Erythroblast (primary cell): ENCODE measurements at regions not wholly inside any gene's neighbourhood (a gene's known extent, or its start where the extent isn't known, plus 50 kb on each side); places are given as distances from the start of the nearest gene placed in this dataset.

Experiments
- DNase-seq, 2 experiments: peaks; one replicate each; lab custom pipeline; 2025; lab: John Stamatoyannopoulos, UW
- GATA1 ChIP-seq: IDR thresholded peaks from 2 replicates; pipeline ENCODE4 v1.6.1; 2011; ENCODE audit warnings: low read depth, mild to moderate bottlenecking, control low read depth, low read length, moderate library complexity
- POLR2A ChIP-seq: IDR thresholded peaks from 2 replicates; pipeline ENCODE4 v1.6.1; 2011; ENCODE audit warnings: mild to moderate bottlenecking, low read length

- DNase-seq: no peak
- TF ChIP-seq POLR2A (no peak), GATA1 (no peak)
These were observed 410.7 kb downstream of the CENPC start for GRCh38 chr4:67134616-67135015.

GRCh38 chr4:67133162-67133561 lies 412.1 kb downstream of the CENPC start:
- TF ChIP-seq POLR2A (no peak), GATA1 (no peak)
- DNase-seq: no peak

- TF ChIP-seq POLR2A (no peak), GATA1 (no peak)
- no peak for DNase-seq
These were observed 414.1 kb downstream of the CENPC start for GRCh38 chr4:67131224-67131623.

- DNase-seq: no peak
- TF ChIP-seq GATA1 (no peak), POLR2A (no peak)
These were observed 414.9 kb downstream of the CENPC start for GRCh38 chr4:67130411-67130810.

- no peak for TF ChIP-seq GATA1
- no peak for TF ChIP-seq POLR2A
- no peak for DNase-seq
These were observed 418.7 kb downstream of the CENPC start for GRCh38 chr4:67126570-67126969.

GRCh38 chr4:67125636-67126514 lies 419.4 kb downstream of the CENPC start:
- TF ChIP-seq GATA1 (no peak), POLR2A (no peak)
- no peak for DNase-seq

GRCh38 chr4:67124716-67125115 lies 420.6 kb downstream of the CENPC start:
- DNase-seq: no peak
- TF ChIP-seq POLR2A: no peak
- no peak for TF ChIP-seq GATA1

DNA sequence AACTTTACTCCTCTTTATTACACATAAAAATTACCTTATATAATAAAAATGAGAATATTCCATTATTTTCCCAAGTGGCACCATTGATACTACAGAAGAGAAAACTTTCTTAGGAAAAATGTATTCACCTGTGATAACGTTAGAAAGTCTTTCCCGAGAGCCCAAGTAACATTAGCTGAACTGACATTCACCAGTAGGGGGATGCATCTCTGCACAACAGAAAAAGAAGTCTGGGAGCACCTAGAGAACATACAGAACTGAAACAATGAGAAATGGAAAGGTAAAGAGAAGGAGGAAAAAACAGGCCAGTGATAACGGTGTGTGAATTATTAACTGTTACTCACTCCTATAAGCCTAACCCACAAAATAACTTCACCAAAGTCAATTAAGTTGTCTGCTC lies 423.3 kb downstream of the CENPC start:
- peak in 1 of 2 experiments; percentile 2 for DNase-seq
- no peak for TF ChIP-seq GATA1
- no peak for TF ChIP-seq POLR2A

- TF ChIP-seq POLR2A (no peak), GATA1 (no peak)
- DNase-seq: no peak
These were observed 424.9 kb downstream of the CENPC start for GRCh38 chr4:67120369-67120768.

- no peak for DNase-seq
- no peak for TF ChIP-seq GATA1
- TF ChIP-seq POLR2A: no peak
These were observed 436.0 kb downstream of the CENPC start for GRCh38 chr4:67109276-67109675.

GRCh38 chr4:67106861-67107460 lies 438.3 kb downstream of the CENPC start:
- no peak for DNase-seq
- TF ChIP-seq POLR2A (no peak), GATA1 (no peak)

DNA sequence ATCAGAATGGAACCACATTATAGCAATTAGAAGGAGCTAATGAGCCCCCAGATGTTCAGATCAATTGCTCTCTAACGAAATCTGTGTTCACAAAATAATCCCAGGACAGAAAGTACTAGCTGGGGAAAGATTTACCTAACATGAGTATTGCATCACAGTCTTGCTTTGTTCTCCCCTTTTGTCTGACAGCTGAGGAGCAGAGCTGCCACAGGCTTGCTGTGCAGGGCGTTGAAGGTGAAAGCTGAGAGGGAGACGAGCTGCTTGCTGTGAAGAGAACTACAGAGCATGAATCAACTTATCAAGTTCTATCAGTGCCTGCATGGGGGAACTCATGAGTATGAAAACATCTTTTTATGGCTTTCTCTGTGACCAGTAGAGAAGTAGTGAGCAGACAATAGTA lies 441.2 kb downstream of the CENPC start:
- DNase-seq: no peak
- no peak for TF ChIP-seq POLR2A
- no peak for TF ChIP-seq GATA1

DNA sequence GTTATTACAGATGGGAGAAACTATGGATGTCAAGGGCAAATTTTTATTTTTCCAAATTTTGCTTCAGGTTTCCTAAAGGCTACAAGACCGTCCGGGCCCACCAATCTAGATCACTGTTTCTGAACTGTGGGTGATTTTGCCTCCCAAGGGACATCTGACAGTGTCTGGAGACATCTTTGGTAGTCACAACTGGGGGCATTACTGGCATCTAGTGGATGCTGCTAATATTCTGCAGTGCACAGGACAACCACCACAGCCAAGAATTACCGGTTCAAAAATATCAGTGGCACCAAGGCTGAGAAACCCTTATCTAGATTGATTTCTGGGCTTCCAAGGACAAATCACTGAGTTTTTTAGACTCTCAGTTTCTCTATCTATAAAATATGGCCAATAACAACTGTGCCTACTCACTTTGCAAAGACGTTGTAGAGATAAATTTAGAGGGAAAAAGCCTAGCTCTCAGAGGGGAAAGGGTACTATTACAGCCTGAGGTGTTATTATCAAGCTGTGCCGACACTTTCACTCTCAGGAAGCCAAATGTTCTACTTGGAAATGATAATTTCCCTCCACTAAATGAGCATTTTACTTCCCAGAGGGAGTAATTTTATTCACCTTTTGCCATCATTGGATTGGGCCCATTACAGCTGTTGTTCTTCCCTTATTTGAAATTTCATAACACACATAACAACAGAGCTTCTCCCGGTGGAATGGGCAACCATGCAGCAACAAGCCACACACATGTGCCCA lies 442.1 kb downstream of the CENPC start:
- DNase-seq: no peak
- TF ChIP-seq POLR2A: no peak
- no peak for TF ChIP-seq GATA1

DNA sequence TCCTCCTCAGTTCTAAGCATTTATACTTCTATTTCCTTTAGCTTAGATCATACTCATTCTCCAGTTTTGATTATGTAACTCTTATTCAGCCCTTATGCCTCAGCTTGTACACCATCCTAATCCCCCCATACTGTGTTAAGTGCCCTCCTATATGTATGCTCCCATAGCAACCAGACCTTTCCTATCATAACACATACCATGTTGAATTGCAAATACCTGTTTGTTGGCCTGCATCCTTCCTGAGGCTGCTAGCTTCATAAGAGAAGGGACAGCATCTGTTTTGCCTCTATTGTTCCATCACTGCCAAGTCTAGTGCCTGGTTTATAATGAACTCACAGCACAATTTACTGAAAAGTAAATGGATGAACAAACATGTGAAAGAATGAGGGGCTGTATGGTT lies 443.7 kb downstream of the CENPC start:
- TF ChIP-seq GATA1 (no peak), POLR2A (no peak)
- DNase-seq: no peak

GRCh38 chr4:67092351-67092750 lies 453.0 kb downstream of the CENPC start:
- TF ChIP-seq POLR2A (no peak), GATA1 (no peak)
- no peak for DNase-seq
